ENCODE measurements at regions not wholly inside any gene's neighbourhood (a gene's known extent, or its start where the extent isn't known, plus 50 kb on each side); places are given as distances from the start of the nearest gene placed in this dataset.

DNA sequence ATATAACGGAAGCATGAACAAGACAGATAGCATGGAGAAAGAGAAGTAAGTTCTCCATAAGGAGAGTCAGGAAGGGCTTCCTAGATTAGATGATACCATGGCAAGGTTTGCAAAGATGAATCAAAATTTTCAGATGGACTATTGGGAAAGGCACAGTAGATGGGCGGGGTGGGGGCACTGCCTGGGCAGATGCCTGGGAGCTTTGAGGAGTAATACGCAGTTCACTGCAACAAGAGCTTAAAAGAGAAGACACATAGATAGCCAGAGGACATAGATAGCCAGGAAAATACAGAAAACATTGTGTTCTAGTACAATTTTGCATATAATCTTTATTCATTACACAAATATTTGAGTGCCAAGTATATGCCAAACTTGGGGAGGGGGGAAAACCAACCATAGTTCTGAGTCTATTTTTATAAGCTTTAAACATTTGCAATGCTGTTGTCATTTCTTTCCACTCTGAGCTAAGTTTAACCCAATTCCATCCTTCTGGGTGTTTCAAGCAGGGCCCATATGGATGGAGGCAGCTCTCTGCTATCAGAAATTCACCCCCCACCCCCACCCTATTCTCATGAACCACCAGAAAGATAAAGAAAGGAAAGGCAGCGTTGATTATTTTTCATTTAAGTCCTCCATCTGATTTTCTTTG lies 120.6 kb downstream of the NUF2 start:
- TF ChIP-seq POLR2A (IDR thresholded peaks at IDR 0.05; ENCODE audit: low read depth, low read length) (no peak), TAF1 (IDR thresholded peaks at IDR 0.05; ENCODE audit: borderline replicate concordance, low read depth, low read length) (no peak)

Data from GM12892 (cell line).